Endothelial cell of umbilical vein (primary cell): ENCODE measurements at regions not wholly inside any gene's neighbourhood (a gene's known extent, or its start where the extent isn't known, plus 50 kb on each side); places are given as distances from the start of the nearest gene placed in this dataset.

Source experiments
- BruUV-seq: library from RNA; stranded (reverse); fragments of 400-500 nt; replicated peaks from 2 replicates; lab custom pipeline; 2021; lab: Mats Ljungman, UMichigan
- CTCF ChIA-PET: fragments of 300-600, 350-600 bp; sonication (Branson Sonifier 250); formaldehyde crosslinking; loops from one replicate; lab custom pipeline; 2021; ENCODE audit warnings: antibody characterized with exemption, inconsistent platforms; lab: Charles Lee
- POLR2A ChIA-PET: fragments of 300-600, 350-600 bp; sonication (Branson Sonifier 250); formaldehyde crosslinking; loops from one replicate; lab custom pipeline; 2021; ENCODE audit warnings: antibody characterized with exemption, inconsistent platforms; lab: Charles Lee
- DNase-seq: peaks from one replicate; pipeline ENCODE4 v3.0.0-alpha.2; 2011; ENCODE audit warnings: low read depth, low spot score
- FAIRE-seq: peaks from 2 replicates; lab custom pipeline; 2011; peaks lifted over from hg19 to GRCh38; lab: Jason Lieb, UNC
- H2AFZ ChIP-seq: 2 replicates; pipeline ENCODE4 v1.6.0; 2012; ENCODE audit warnings: low read depth, low read length, control low read depth, inconsistent platforms
- H3K27ac ChIP-seq: 2 replicates; pipeline ENCODE4 v1.5.1; 2011; ENCODE audit warnings: low read depth, mild to moderate bottlenecking, control low read depth, low read length, moderate library complexity; ENCODE audit not compliant: insufficient read depth
- H3K27me3 ChIP-seq, 2 experiments: 2 replicates each; pipeline versions ENCODE4 v1.6.0 to v1.6.1; 2011; ENCODE audit warnings: low read length in 2 of 2, mixed read lengths in 1 of 2; ENCODE audit not compliant: control insufficient read depth in 2 of 2, insufficient read depth in 2 of 2
- H3K36me3 ChIP-seq, 2 experiments: 2 replicates in 1 of 2; 3 replicates in 1 of 2; pipeline ENCODE4 v1.5.1; 2011; ENCODE audit warnings: low read length in 2 of 2, mild to moderate bottlenecking in 1 of 2, moderate library complexity in 1 of 2; ENCODE audit not compliant: control insufficient read depth in 2 of 2, insufficient read depth in 2 of 2; ENCODE audit errors: extremely low read depth in 1 of 2
- H3K4me1 ChIP-seq: 3 replicates; pipeline ENCODE4 v1.5.1; 2011; ENCODE audit warnings: mild to moderate bottlenecking, low read length; ENCODE audit not compliant: control insufficient read depth, insufficient read depth; ENCODE audit errors: extremely low read depth
- H3K4me2 ChIP-seq: 2 replicates; pipeline ENCODE4 v1.6.1; 2011; ENCODE audit warnings: low read length, control low read depth, mixed read lengths; ENCODE audit not compliant: insufficient read depth
- H3K4me3 ChIP-seq, 3 experiments: fragments of 200-600 bp in 1 of 3; sonication (generic), shearing (Covaris generic) in 1 of 3; replicated peaks in 1 of 3; 2 replicates each; pipeline ENCODE4 v1.5.1; 2011 to 2016; ENCODE audit warnings: control low read depth in 3 of 3, low read length in 3 of 3, mild to moderate bottlenecking in 2 of 3, inconsistent platforms in 1 of 3, low read depth in 1 of 3, moderate library complexity in 1 of 3; ENCODE audit not compliant: insufficient read depth in 1 of 3
- H3K79me2 ChIP-seq: 2 replicates; pipeline ENCODE4 v1.6.0; 2012; ENCODE audit warnings: low read length, inconsistent platforms; ENCODE audit not compliant: control insufficient read depth, insufficient read depth
- H3K9ac ChIP-seq: replicated peaks from 2 replicates; pipeline ENCODE3; 2011; ENCODE audit warnings: low read length, control low read depth; ENCODE audit not compliant: insufficient read depth; ENCODE audit errors: extremely low read depth
- H3K9me1 ChIP-seq: replicated peaks from 3 replicates; pipeline ENCODE4 v1.6.0; 2011; ENCODE audit warnings: mild to moderate bottlenecking, low read length; ENCODE audit not compliant: control insufficient read depth, insufficient read depth; ENCODE audit errors: extremely low read depth
- H3K9me3 ChIP-seq: replicated peaks from 2 replicates; pipeline ENCODE4 v1.5.1; 2012; ENCODE audit warnings: low read length, inconsistent platforms; ENCODE audit not compliant: control insufficient read depth, insufficient read depth
- H4K20me1 ChIP-seq: replicated peaks from 2 replicates; pipeline ENCODE3; 2011; ENCODE audit warnings: mild to moderate bottlenecking, low read length; ENCODE audit not compliant: control insufficient read depth, insufficient read depth; ENCODE audit errors: extremely low read depth
- CTCF ChIP-seq, 2 donors: IDR thresholded peaks; 1 replicate in 1 of 2; 2 replicates in 1 of 2; pipeline ENCODE4 v1.5.1; 2011; ENCODE audit warnings: low read length in 2 of 2, mild to moderate bottlenecking in 2 of 2, moderate library complexity in 2 of 2, control low read depth in 1 of 2, inconsistent platforms in 1 of 2, low read depth in 1 of 2; ENCODE audit not compliant: insufficient read depth in 1 of 2; ENCODE audit errors: extremely low read depth in 1 of 2
- EZH2 ChIP-seq: IDR thresholded peaks from 2 replicates; pipeline ENCODE4 v1.6.1; 2012; ENCODE audit warnings: borderline replicate concordance, low read depth, mild to moderate bottlenecking, moderate library complexity, low read length, inconsistent platforms; ENCODE audit not compliant: severe bottlenecking
- FOS ChIP-seq: IDR thresholded peaks from 2 replicates; pipeline ENCODE4 v1.6.1; 2011; ENCODE audit warnings: mild to moderate bottlenecking, low read length, moderate library complexity, borderline replicate concordance; ENCODE audit not compliant: insufficient read depth
- GATA2 ChIP-seq: IDR thresholded peaks from 2 replicates; pipeline ENCODE4 v1.7.0; 2011; ENCODE audit warnings: low read depth, mild to moderate bottlenecking, moderate library complexity, mixed read lengths, low read length; ENCODE audit not compliant: insufficient read length, insufficient read depth
- JUN ChIP-seq: IDR thresholded peaks from 2 replicates; pipeline ENCODE4 v1.6.1; 2011; ENCODE audit warnings: borderline replicate concordance, low read depth; ENCODE audit not compliant: insufficient read length, insufficient read depth
- MAX ChIP-seq: IDR thresholded peaks from 2 replicates; pipeline ENCODE4 v1.6.1; 2011; ENCODE audit not compliant: insufficient read depth, insufficient read length
- MYC ChIP-seq: IDR thresholded peaks from one replicate; pipeline ENCODE4 v1.6.1; 2011; ENCODE audit warnings: mild to moderate bottlenecking, low read depth, low read length
- POLR2A ChIP-seq: IDR thresholded peaks from 2 replicates; pipeline ENCODE4 v1.6.1; 2012; ENCODE audit warnings: low read depth, mild to moderate bottlenecking, control low read depth, low read length
- POLR2AphosphoS5 ChIP-seq: IDR thresholded peaks from 2 replicates; pipeline ENCODE4 v1.6.1; 2012; ENCODE audit warnings: low read depth, mild to moderate bottlenecking, control low read depth, low read length, moderate library complexity; ENCODE audit not compliant: insufficient read depth
- dilution Hi-C: fragments of 300-500 bp; cut with MboI; formaldehyde crosslinking; loops from one replicate; pipeline ENCODE4 v1.15.0; 2019; ENCODE audit warnings: low sequenced_read_pairs; ENCODE audit not compliant: extremely low pct_ligation_motif_present
- intact Hi-C: fragments of 100-400 bp; cut with micrococcal nuclease; formaldehyde crosslinking; loops from one replicate; pipeline ENCODE4 v1.10.0; 2022

DNA sequence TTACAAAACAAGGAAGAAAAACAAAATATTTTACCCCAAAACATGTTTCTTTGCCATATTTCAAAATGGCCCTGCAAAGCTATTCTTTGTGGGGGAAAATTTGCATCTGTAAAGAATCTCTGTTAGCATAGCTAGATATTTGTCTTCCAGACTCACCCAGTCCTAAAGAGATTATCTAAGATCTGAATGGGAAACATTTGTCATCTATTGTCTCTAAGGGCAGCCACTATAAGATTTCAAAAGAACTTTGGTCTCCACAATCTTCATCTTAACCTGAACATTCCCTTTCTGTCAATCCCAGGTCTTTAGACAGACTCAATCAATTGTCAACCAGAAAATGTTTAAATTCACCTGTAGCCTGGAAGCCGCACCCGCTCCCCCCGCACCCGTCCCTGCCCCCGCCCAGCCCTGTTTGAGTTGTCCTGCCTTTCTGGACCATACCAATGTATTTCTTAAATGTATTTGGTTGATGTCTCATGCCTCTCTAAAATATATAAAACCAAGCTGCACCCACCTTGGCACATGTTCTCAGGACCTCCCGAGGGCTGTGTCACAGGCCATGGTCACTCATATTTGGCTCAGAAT lies 330.6 kb downstream of the RAB3C start:
- BruUV-seq = no TSS peak
- Histone ChIP-seq H3K27me3 (peaks cover 8 to 10% of the 10 kb centered on the region in 2 experiments), H3K4me3 (no peak overlapping the region), H3K9ac (no peak overlapping the region), H3K9me1 (no peaks in the 10 kb centered on the region), H3K79me2 (no peaks in the 10 kb centered on the region), H3K27ac (no peak overlapping the region), H3K4me2 (no peak overlapping the region), H2AFZ (no peak overlapping the region), H3K36me3 (no peaks in the 10 kb centered on the region), H3K4me1 (no peaks in the 10 kb centered on the region), H4K20me1 (no peaks in the 10 kb centered on the region), H3K9me3 (no peaks in the 10 kb centered on the region)
- DNase-seq (no peak), FAIRE-seq (no peak)
- ChIA-PET CTCF (interaction anchor here (0.8 to 2.4 kb wide), 2 partner anchors 22 to 89 kb away, joined by 3 to 6 read pairs; no protein-coding TSS in a partner anchor), POLR2A (no interaction called here)
- dilution Hi-C loops = no loop called here
- TF ChIP-seq JUN (no peak), MYC (no peak), EZH2 (no peak), MAX (no peak), GATA2 (no peak), FOS (no peak), CTCF (IDR thresholded peaks at IDR 0.05; ENCODE audit: extremely low read depth in 1 of 2, insufficient read depth in 1 of 2, low read depth in 1 of 2, low read length in 2 of 2) (no peak), POLR2AphosphoS5 (no peak), POLR2A (no peak)
- intact Hi-C loops = no loop called here
